ENCODE measurements at regions not wholly inside any gene's neighbourhood (a gene's known extent, or its start where the extent isn't known, plus 50 kb on each side); places are given as distances from the start of the nearest gene placed in this dataset.

GRCh38 chr2:129880309-129880708 is 99.2 kb upstream of the RAB6C start:
- H3K9me3 ChIP-seq, result no peaks in the 10 kb centered on the region
- no peak overlapping the region for H3K4me3 ChIP-seq (ENCODE audit: low read depth in 2 of 2, low read length in 1 of 2)
- H3K79me2 ChIP-seq (ENCODE audit: insufficient read depth), result no peaks in the 10 kb centered on the region
- WGBS (ENCODE audit: low lambda C conversion rate), result 52% methylated on average over 5 of the region's 5 CpGs
- no peak overlapping the region for H3K4me2 ChIP-seq
- H3K36me3 ChIP-seq (replicated peaks in 1 of 2; ENCODE audit: control insufficient read depth in 1 of 2, insufficient read depth in 2 of 2, low read length in 1 of 2), result no peaks in the 10 kb centered on the region
- no peaks in the 10 kb centered on the region for H3K9me2 ChIP-seq
- no peak overlapping the region for H3K9ac ChIP-seq
- TF ChIP-seq, protein P1, sequence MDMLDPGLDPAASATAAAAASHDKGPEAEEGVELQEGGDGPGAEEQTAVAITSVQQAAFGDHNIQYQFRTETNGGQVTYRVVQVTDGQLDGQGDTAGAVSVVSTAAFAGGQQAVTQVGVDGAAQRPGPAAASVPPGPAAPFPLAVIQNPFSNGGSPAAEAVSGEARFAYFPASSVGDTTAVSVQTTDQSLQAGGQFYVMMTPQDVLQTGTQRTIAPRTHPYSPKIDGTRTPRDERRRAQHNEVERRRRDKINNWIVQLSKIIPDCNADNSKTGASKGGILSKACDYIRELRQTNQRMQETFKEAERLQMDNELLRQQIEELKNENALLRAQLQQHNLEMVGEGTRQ (IDR thresholded peaks at IDR 0.05; ENCODE audit: borderline replicate concordance, low read depth, low read length), result no peak
- TF ChIP-seq YY1 (IDR thresholded peaks at IDR 0.05; ENCODE audit: low read depth) (no peak), USF1 (IDR thresholded peaks at IDR 0.05; ENCODE audit: borderline replicate concordance, low read depth) (no peak), MAX (IDR thresholded peaks at IDR 0.05; ENCODE audit: low read depth) (no peak), RAD21 (IDR thresholded peaks at IDR 0.05; ENCODE audit: low read length) (no peak), EZH2phosphoT487 (IDR thresholded peaks at IDR 0.05; ENCODE audit: borderline replicate concordance, low read depth) (no peak), ZBTB33 (IDR thresholded peaks at IDR 0.05; ENCODE audit: borderline replicate concordance, low read depth) (no peak), REST (IDR thresholded peaks at IDR 0.05; ENCODE audit: low read depth, low read length) (no peak), FOXM1 (IDR thresholded peaks at IDR 0.05; ENCODE audit: low read depth) (no peak)
- no peaks in the 10 kb centered on the region for H3K27me3 ChIP-seq (ENCODE audit: insufficient read depth)
- DNase-seq, result no peak
- CTCF ChIA-PET, result interaction anchor here (0.5 kb wide), 1 partner anchor 46 kb away, joined by 3 read pairs; no protein-coding TSS in a partner anchor
- POLR2A ChIA-PET, result no interaction called here
- H3K27ac ChIP-seq (ENCODE audit: low read depth in 2 of 2, low read length in 1 of 2), result no peak overlapping the region
- H3F3A ChIP-seq (replicated peaks; ENCODE audit: insufficient read depth), result no peaks in the 10 kb centered on the region
- H4K20me1 ChIP-seq (ENCODE audit: insufficient read depth), result no peaks in the 10 kb centered on the region
- peaks cover 0 to 13% of the 10 kb centered on the region in 2 experiments; a peak in 1 of 4 replicates for H3K4me1 ChIP-seq (ENCODE audit: control insufficient read depth in 1 of 2, insufficient read depth in 2 of 2, low read depth in 1 of 2, low read length in 1 of 2)
- no peak overlapping the region for H2AFZ ChIP-seq (ENCODE audit: low read depth)

Data from SK-N-SH (cell line).